ENCODE measurements at regions not wholly inside any gene's neighbourhood (a gene's known extent, or its start where the extent isn't known, plus 50 kb on each side); places are given as distances from the start of the nearest gene placed in this dataset.
"Not testable (repeated sequence)": the region's sequence is repeated elsewhere in the genome, so short reads cannot be mapped to it uniquely, and the experiment has no call there.

- Histone ChIP-seq H3K36me3 (ENCODE audit: control insufficient read depth, insufficient read depth, low read length) (no peaks in the 10 kb centered on the region), H3K27ac (ENCODE audit: low read length) (no peak overlapping the region), H3K9me3 (ENCODE audit: control insufficient read depth, insufficient read depth, low read depth, low read length) (no peaks in the 10 kb centered on the region), H3K27me3 (ENCODE audit: control insufficient read depth, insufficient read depth, low read length) (no peaks in the 10 kb centered on the region; the same call in 1 of the 2 replicates), H3K4me1 (ENCODE audit: control insufficient read depth, insufficient read depth, low read length) (no peaks in the 10 kb centered on the region), H3K4me3 (ENCODE audit: low read depth in 2 of 2, low read length in 2 of 2) (no peak overlapping the region)
- DNase-seq (ENCODE audit: low read depth, low spot score): no peak
- TF ChIP-seq TCF7L2 (IDR thresholded peaks at IDR 0.05; ENCODE audit: low read depth, low read length) (no peak), SIN3A (IDR thresholded peaks at IDR 0.05; ENCODE audit: borderline replicate concordance, insufficient read depth, low read depth, low read length) (no peak), POLR2AphosphoS5 (IDR thresholded peaks at IDR 0.05; ENCODE audit: low read depth, low read length) (no peak), CTCF (IDR thresholded peaks at IDR 0.05) (no peak)
- TF ChIP-seq, protein P1, sequence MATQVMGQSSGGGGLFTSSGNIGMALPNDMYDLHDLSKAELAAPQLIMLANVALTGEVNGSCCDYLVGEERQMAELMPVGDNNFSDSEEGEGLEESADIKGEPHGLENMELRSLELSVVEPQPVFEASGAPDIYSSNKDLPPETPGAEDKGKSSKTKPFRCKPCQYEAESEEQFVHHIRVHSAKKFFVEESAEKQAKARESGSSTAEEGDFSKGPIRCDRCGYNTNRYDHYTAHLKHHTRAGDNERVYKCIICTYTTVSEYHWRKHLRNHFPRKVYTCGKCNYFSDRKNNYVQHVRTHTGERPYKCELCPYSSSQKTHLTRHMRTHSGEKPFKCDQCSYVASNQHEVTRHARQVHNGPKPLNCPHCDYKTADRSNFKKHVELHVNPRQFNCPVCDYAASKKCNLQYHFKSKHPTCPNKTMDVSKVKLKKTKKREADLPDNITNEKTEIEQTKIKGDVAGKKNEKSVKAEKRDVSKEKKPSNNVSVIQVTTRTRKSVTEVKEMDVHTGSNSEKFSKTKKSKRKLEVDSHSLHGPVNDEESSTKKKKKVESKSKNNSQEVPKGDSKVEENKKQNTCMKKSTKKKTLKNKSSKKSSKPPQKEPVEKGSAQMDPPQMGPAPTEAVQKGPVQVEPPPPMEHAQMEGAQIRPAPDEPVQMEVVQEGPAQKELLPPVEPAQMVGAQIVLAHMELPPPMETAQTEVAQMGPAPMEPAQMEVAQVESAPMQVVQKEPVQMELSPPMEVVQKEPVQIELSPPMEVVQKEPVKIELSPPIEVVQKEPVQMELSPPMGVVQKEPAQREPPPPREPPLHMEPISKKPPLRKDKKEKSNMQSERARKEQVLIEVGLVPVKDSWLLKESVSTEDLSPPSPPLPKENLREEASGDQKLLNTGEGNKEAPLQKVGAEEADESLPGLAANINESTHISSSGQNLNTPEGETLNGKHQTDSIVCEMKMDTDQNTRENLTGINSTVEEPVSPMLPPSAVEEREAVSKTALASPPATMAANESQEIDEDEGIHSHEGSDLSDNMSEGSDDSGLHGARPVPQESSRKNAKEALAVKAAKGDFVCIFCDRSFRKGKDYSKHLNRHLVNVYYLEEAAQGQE (IDR thresholded peaks at IDR 0.05; ENCODE audit: insufficient read depth in 1 of 2, low read depth in 2 of 2, low read length in 1 of 2): no peak
- ChIA-PET CTCF (no interaction called here), POLR2A (no interaction called here)
- intact Hi-C loops (cut with micrococcal nuclease; ENCODE audit: unreplicated experiment) (no loop called here), in situ Hi-C loops (cut with HindIII; ENCODE audit: low pct_unique_long_range_greater_than_20kb, low sequenced_read_pairs) (no loop called here)
- no TSS peak for BruUV-seq (replicated peaks)
- ATAC-seq: no peak
Observed at GRCh38 chr4:169841776-169842175, 84.0 kb upstream of the HPF1 start.

- Histone ChIP-seq H3K27me3 (ENCODE audit: control insufficient read depth, insufficient read depth, low read length) (no peaks in the 10 kb centered on the region; the same call in 1 of the 2 replicates), H3K4me3 (ENCODE audit: low read depth in 2 of 2, low read length in 2 of 2) (no peak overlapping the region), H3K36me3 (ENCODE audit: control insufficient read depth, insufficient read depth, low read length) (no peaks in the 10 kb centered on the region), H3K9me3 (ENCODE audit: control insufficient read depth, insufficient read depth, low read depth, low read length) (no peaks in the 10 kb centered on the region), H3K27ac (ENCODE audit: low read length) (no peak overlapping the region), H3K4me1 (ENCODE audit: control insufficient read depth, insufficient read depth, low read length) (no peaks in the 10 kb centered on the region)
- ChIA-PET CTCF (no interaction called here), POLR2A (no interaction called here)
- in situ Hi-C loops (cut with HindIII; ENCODE audit: low pct_unique_long_range_greater_than_20kb, low sequenced_read_pairs): no loop called here
- ATAC-seq (no peak), DNase-seq (ENCODE audit: low read depth, low spot score) (no peak)
- intact Hi-C loops (cut with micrococcal nuclease; ENCODE audit: unreplicated experiment): no loop called here
- BruUV-seq (replicated peaks): no TSS peak
- TF ChIP-seq, protein P1 (IDR thresholded peaks at IDR 0.05; ENCODE audit: insufficient read depth in 1 of 2, low read depth in 2 of 2, low read length in 1 of 2): no peak
- no peak for TF ChIP-seq CTCF (IDR thresholded peaks at IDR 0.05)
- TF ChIP-seq SIN3A (IDR thresholded peaks at IDR 0.05; ENCODE audit: borderline replicate concordance, insufficient read depth, low read depth, low read length): no peak
- no peak for TF ChIP-seq TCF7L2 (IDR thresholded peaks at IDR 0.05; ENCODE audit: low read depth, low read length)
- TF ChIP-seq POLR2AphosphoS5 (IDR thresholded peaks at IDR 0.05; ENCODE audit: low read depth, low read length): no peak
Observed at GRCh38 chr4:169840554-169840953, 82.8 kb upstream of the HPF1 start.

DNA sequence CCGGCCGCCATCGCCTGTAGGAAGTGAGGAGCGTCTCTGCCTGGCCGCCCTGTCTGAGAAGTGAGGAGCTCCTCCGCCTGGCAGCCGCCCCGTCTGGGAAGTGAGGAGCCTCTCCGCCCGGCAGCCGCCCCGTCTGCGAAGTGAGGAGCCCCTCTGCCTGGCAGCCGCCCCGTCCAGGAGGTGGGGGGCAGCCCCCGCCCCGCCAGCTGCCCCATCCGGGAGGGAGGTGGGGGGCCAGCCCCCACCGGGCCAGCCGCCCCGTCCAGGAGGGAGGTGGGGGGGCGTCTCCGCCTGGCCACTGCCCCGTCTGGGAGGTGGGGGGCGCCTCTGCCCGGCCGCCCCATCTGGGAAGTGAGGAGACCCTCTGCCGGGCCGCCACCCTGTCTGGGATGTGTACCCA, 70.6 kb upstream of the HPF1 start:
- H3K36me3 ChIP-seq (ENCODE audit: control insufficient read depth, insufficient read depth, low read length); ATAC-seq; H3K27ac ChIP-seq (ENCODE audit: low read length); POLR2A ChIA-PET; DNase-seq (ENCODE audit: low read depth, low spot score); intact Hi-C loops (cut with micrococcal nuclease; ENCODE audit: unreplicated experiment); H3K27me3 ChIP-seq (ENCODE audit: control insufficient read depth, insufficient read depth, low read length); H3K9me3 ChIP-seq (ENCODE audit: control insufficient read depth, insufficient read depth, low read depth, low read length); BruUV-seq (replicated peaks); H3K4me3 ChIP-seq (ENCODE audit: low read depth in 2 of 2, low read length in 2 of 2); H3K4me1 ChIP-seq (ENCODE audit: control insufficient read depth, insufficient read depth, low read length); CTCF ChIA-PET; in situ Hi-C loops (cut with HindIII; ENCODE audit: low pct_unique_long_range_greater_than_20kb, low sequenced_read_pairs): not testable (repeated sequence)

Measured in Panc1 (cell line).